ENCODE measurements at regions not wholly inside any gene's neighbourhood (a gene's known extent, or its start where the extent isn't known, plus 50 kb on each side); places are given as distances from the start of the nearest gene placed in this dataset.

GRCh38 chr2:217063238-217063755 lies 203.4 kb upstream of the TNP1 start:
- DNase-seq (no peak), ATAC-seq (no peak)

GRCh38 chr2:217062768-217063167 lies 202.9 kb upstream of the TNP1 start:
- DNase-seq (no peak), ATAC-seq (no peak)

- ATAC-seq: no peak
These were observed 202.1 kb upstream of the TNP1 start for GRCh38 chr2:217061916-217062505.

GRCh38 chr2:217060951-217061547 lies 201.2 kb upstream of the TNP1 start:
- ATAC-seq (no peak), DNase-seq (no peak)

More at GRCh38 chr2:217061916-217062505, 202.1 kb upstream of the TNP1 start:
- no peak for DNase-seq

GRCh38 chr2:217060516-217060915 lies 200.7 kb upstream of the TNP1 start:
- DNase-seq (no peak), ATAC-seq (no peak)

- DNase-seq (no peak), ATAC-seq (no peak)
These were observed 199.2 kb upstream of the TNP1 start for GRCh38 chr2:217058791-217059755.

- ATAC-seq (no peak), DNase-seq (no peak)
These were observed 197.9 kb upstream of the TNP1 start for GRCh38 chr2:217057773-217058172.

- ATAC-seq (no peak), DNase-seq (no peak)
These were observed 195.8 kb upstream of the TNP1 start for GRCh38 chr2:217055624-217056023.

- ATAC-seq (no peak), DNase-seq (no peak)
These were observed 194.9 kb upstream of the TNP1 start for GRCh38 chr2:217054791-217055190.

- ATAC-seq: no peak
These were observed 193.2 kb upstream of the TNP1 start for GRCh38 chr2:217052856-217053577.

GRCh38 chr2:217051416-217051815 lies 191.6 kb upstream of the TNP1 start:
- DNase-seq (no peak), ATAC-seq (no peak)

More at GRCh38 chr2:217052856-217053577, 193.2 kb upstream of the TNP1 start:
- DNase-seq: no peak

- DNase-seq: no peak
- ATAC-seq: no peak
These were observed 190.1 kb upstream of the TNP1 start for GRCh38 chr2:217049956-217050355.

GRCh38 chr2:217049422-217049821 lies 189.6 kb upstream of the TNP1 start:
- no peak for ATAC-seq
- no peak for DNase-seq

GRCh38 chr2:217048730-217049129 lies 188.9 kb upstream of the TNP1 start:
- no peak for ATAC-seq
- no peak for DNase-seq

- ATAC-seq (no peak), DNase-seq (no peak)
These were observed 187.8 kb upstream of the TNP1 start for GRCh38 chr2:217047631-217048030.

- ATAC-seq (no peak), DNase-seq (no peak)
These were observed 187.3 kb upstream of the TNP1 start for GRCh38 chr2:217047209-217047608.

- ATAC-seq (no peak), DNase-seq (no peak)
These were observed 186.0 kb upstream of the TNP1 start for GRCh38 chr2:217045700-217046475.

- DNase-seq (no peak), ATAC-seq (no peak)
These were observed 180.2 kb upstream of the TNP1 start for GRCh38 chr2:217040099-217040498.

GRCh38 chr2:217038001-217038400 lies 178.1 kb upstream of the TNP1 start:
- DNase-seq (no peak), ATAC-seq (no peak)

- ATAC-seq (no peak), DNase-seq (no peak)
These were observed 177.5 kb upstream of the TNP1 start for GRCh38 chr2:217037353-217037752.

- no peak for ATAC-seq
- DNase-seq: no peak
These were observed 176.1 kb upstream of the TNP1 start for GRCh38 chr2:217035967-217036366.
